Tibial nerve (tissue), 3 donors: ENCODE measurements at regions not wholly inside any gene's neighbourhood (a gene's known extent, or its start where the extent isn't known, plus 50 kb on each side); places are given as distances from the start of the nearest gene placed in this dataset.

Experiments
- POLR2A ChIP-seq, 2 donors: fragments of 450-650 bp; IDR thresholded peaks; one replicate each; pipeline ENCODE4 v1.6.1; 2017; ENCODE audit warnings: antibody characterized with exemption in 2 of 2, mild to moderate bottlenecking in 2 of 2, moderate library complexity in 2 of 2
- TF ChIP-seq, protein P1 (sequence below), 5 experiments: fragments of 200-600 bp in 3 of 5; fragments of 450-650 bp in 2 of 5; sonication (generic) in 3 of 5; IDR thresholded peaks; one replicate each; pipeline ENCODE4 v1.5.1; 2016 to 2019; ENCODE audit warnings: antibody characterized with exemption in 5 of 5, mild to moderate bottlenecking in 3 of 5, moderate library complexity in 2 of 5

DNA sequence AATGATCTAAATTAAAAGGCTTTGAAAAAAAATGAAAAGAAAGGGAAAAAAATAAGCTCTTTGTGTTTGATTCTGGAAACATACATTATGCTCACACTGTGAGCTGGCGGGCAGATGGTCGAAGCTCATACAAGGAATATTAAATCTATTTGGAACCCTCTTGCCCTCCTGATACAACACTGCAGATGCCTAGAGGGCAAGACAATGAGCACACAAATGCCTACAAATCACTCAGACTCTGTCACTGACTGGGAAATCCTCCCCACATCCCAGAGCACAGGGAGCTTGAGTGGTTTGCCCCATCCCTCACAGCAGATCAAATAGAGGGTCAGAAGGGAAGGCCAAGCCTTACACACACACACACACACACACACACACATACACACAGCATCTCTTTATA, 320.4 kb downstream of the HNRNPD start:
- TF ChIP-seq, protein P1, sequence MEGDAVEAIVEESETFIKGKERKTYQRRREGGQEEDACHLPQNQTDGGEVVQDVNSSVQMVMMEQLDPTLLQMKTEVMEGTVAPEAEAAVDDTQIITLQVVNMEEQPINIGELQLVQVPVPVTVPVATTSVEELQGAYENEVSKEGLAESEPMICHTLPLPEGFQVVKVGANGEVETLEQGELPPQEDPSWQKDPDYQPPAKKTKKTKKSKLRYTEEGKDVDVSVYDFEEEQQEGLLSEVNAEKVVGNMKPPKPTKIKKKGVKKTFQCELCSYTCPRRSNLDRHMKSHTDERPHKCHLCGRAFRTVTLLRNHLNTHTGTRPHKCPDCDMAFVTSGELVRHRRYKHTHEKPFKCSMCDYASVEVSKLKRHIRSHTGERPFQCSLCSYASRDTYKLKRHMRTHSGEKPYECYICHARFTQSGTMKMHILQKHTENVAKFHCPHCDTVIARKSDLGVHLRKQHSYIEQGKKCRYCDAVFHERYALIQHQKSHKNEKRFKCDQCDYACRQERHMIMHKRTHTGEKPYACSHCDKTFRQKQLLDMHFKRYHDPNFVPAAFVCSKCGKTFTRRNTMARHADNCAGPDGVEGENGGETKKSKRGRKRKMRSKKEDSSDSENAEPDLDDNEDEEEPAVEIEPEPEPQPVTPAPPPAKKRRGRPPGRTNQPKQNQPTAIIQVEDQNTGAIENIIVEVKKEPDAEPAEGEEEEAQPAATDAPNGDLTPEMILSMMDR (IDR thresholded peaks at IDR 0.05), result no peak
- TF ChIP-seq POLR2A (IDR thresholded peaks at IDR 0.05), result no peak
